ENCODE measurements at regions not wholly inside any gene's neighbourhood (a gene's known extent, or its start where the extent isn't known, plus 50 kb on each side); places are given as distances from the start of the nearest gene placed in this dataset.

DNA sequence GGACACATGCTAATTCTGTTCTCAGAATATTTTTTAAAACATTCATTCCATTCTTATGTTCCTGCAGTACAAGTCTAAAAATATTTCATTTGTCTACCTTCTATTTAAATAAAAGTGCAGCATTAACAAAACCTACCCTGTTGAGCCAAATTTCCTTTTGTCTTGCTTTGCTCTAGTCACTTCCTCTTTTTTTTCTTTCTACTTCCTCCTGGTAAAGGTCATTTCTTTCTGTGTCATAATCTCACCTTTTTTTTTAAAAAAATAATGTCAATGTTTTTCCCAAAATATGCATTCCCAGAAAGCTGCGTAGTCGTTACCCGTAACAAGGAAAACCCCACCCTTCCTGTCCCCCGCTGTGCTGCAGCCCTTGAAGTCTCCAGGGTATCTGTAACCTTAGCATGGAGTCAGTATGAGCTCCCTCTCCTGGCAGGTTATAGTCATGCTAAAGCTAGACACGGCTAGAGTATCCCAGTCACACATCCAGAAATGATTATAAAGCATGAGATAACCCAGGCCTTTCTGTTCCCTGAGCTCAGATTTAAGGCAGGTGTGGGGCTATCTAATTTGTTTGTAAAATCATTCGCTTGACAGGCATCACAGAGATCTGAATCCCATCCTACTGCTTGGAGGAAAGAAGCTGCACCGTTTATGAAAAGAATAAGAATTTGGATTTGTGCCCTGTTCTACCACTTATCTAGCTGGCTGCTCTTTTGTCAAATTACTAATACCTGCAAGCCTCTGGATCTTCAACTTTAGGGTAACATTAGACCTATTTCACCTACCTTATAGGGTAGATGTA is 51.1 kb upstream of the EED start:
- peak; percentile 98 for DNase-seq

- DNase-seq: peak; percentile 69
These were observed 51.9 kb upstream of the EED start for GRCh38 chr11:86192519-86193257.

DNA sequence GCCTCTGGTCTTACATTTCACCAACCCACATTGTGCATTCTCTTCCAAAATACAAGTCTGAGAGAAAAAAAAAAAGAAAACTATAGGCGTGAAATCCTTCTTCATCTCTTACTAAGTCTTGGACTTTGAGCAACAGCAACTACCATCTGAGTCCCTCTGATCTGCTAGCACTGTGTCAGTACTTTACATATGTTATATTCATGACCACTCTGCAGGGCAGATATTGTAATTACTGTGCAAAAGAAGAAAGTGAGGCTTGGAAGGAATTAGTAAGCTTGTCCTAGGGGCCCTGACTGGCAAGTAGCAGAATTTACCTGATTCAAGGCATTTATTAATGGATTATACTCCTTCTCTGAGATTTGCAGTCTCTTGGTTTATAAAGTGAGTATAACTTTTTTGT is 52.7 kb upstream of the EED start:
- DNase-seq: no peak

DNA sequence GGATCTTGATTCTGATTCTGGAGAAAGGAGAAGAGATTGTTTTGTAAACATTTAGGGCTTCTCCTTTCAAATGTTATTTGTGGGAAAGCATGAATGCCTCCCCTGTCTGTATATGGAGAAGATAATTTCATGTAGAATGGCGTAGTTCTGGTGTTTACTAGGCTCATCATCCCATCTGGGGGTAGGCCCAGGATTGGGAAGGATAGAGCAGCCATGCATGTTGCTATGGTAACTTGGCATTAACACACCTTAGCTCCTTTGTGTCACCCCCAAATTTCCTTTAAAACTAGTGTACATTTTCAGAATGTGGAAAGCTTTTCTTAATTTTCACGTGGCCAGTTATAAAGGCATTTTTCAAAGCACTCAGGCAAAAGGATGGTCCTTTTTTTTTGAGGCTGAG is 57.5 kb upstream of the EED start:
- no peak for DNase-seq

DNA sequence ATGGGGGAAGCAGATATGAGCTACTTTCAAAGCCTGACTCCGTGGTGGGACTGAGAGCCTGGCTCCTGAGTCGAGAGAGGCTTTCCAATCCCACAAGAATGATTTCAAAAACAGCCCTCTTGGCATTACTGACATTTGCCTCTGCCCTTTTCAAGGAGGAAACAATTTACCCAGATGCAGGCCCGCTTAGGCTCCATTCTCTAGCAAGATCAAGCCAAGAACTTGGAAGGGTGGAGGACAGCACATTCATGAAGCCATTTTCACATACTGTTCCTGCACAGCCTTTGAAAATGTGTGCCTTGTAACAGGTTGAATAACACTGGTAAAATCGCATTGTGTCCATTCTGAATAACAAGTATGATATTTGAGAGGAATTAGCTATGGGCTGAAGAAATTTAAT is 58.2 kb upstream of the EED start:
- DNase-seq: no peak

GRCh38 chr11:86185381-86185750 is 59.2 kb upstream of the EED start:
- DNase-seq: no peak

DNA sequence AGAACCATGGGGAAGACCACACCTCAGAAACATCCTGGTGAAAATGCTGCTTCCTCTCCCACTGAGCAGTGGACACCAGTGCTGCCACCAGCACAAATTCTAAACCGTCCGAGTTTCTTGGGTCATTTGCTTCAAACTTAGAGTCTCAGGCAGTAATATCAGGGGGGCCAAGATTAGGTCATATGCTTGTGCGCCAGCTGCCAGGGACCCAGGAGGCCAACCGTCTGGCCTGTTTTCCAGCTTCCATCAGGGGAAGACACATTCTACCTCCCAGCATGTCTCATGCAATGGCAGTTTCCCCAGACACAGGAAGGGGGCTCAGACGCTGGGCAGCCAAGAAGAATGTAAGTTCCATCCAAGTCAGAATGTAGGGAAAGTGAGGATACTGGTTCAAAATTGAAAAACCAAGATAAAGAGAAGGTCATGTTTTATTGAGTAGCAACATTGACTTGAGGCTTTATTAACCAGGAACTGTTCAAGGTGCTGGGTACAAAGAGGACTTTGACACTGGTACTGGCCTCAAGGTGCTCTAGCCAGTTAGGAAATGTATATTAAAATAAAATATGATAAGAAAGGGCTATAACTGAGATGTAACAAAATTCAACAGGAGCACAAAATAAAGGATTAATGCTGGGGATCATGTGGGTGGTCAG is 59.7 kb upstream of the EED start:
- no peak for DNase-seq

DNA sequence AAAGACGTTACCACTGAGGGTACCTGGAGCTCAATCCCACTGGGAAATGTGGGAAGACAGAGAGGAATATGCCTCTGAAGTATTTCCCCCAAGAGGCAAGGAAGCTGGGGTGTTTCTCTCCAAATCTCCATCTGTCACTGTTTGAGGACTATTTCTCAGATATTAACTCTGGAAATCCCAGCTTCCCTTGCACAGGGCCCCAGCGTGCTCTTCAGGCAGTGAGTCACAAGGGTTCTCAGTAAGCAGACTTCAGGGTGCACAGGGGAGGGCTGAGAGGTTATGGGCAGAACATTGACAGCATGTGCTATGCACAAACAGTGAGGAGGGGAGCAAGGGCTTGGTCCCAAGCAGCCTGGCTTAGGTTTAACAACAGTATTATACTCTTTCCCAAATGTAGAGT is 60.9 kb upstream of the EED start:
- peak; percentile 68 for DNase-seq

DNA sequence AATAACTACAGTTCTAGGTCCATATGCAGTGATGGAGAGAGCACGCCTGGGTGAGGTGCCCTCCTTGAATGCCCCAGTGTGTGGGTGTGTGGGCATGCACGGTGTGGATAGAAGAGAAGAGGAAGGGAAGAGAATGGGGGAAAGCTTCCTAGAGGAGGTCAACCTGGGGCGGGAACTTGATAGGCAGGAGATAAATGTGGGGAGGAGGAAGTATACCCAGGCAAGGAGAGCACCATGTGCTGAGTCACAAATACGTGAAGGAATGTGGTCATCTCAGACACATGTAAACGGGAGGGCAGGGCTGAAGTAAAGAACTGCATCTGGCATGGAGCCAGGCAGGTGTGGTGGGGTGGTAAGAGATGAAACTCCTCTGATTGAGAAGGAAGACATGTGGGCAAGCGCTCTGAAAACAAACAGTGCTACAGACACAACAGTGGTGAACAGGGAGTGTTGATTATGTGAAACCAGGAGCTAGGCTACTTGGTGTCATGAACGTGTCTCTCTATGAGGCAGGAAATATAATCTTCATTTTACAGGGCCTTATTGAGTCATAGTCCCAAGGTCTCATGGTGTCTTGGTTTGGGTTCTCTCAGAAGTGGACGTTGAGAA is 61.5 kb upstream of the EED start:
- peak; percentile 72 for DNase-seq

GRCh38 chr11:86181379-86181778 is 63.2 kb upstream of the EED start:
- DNase-seq: no peak

GRCh38 chr11:86180851-86181250 is 63.7 kb upstream of the EED start:
- no peak for DNase-seq

- no peak for DNase-seq
These were observed 64.1 kb upstream of the EED start for GRCh38 chr11:86180423-86180822.

DNA sequence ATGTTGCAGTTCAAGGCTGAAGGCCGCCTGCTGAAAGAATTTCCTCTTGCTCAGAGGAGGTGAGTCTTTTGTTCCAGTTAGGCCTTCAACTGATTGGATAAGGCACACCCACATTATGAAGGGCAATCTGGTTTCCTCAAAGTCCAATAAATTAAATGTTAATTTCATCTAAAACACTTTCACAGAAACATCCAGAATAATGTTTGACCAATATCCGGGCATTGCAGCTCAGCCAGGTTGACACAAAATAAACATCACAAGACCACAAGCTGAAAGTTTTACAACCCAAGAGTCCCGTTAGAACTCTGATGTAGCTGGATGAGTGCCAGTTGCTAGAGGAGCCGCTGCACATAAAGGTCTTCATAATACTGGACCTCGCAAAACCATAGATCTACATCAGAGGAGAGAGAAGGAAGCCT is 64.9 kb upstream of the EED start:
- DNase-seq: no peak

DNA sequence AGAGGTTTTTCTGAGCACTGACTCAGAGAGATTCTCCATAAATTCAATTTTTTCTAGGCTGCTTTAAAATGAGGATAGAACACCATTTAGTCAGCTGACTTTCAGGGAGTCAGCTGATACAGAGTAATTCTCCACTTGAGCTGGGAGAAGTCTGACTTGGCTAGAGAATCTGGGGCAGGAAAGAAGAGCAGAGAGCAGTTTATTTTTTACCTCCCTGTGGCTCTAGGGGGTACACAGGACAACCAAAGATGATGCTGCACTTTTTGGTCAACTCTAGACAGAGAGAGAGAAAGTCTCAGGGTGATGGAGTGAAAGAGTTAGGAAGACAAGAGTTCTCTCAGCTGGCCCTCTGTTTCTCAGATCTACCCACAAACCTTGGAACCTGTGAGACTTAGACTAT is 67.3 kb upstream of the EED start:
- no peak for DNase-seq

GRCh38 chr11:86176165-86176884 is 68.2 kb upstream of the EED start:
- DNase-seq: no peak

DNA sequence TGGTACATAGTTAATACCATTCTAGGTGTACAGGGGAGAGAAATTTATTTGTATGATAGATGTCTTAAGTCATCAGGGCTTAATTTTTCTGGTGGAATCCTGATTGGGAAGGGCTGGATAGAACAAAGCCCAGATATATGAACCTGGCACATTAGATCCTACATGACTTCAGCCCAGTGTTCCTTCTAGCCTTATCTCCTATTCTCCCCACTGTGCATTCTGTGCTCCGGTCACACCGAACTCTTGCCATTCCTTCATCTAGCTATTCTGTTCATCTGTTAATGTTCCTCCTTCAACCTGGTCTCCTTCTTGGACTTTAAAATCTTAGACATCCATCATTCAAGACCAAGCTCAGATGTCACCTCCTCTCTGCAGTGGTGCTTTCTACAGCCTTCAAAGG is 68.9 kb upstream of the EED start:
- DNase-seq: no peak

GRCh38 chr11:86175191-86175590 is 69.4 kb upstream of the EED start:
- DNase-seq: no peak

GRCh38 chr11:86174101-86175046 is 70.2 kb upstream of the EED start:
- DNase-seq: no peak

DNA sequence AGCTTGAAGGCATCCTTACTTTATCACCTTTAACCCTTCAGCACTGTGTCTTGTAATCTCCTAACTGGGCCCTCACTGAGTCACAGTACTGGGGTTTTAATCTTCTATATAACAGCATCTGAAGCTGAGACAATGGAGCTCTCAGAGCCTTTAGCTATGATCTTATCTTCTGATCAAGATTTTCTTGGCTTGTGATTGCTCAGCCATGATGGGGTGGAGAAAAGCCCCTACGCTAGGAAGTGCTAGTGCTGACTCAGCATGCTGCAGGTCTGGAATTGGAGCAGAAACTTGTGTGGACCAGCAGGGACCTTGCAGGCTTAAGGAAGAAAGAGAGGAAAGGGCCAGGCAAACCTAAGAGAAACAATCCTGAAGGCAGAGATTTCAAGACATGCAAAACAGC is 71.7 kb upstream of the EED start:
- DNase-seq: no peak

DNA sequence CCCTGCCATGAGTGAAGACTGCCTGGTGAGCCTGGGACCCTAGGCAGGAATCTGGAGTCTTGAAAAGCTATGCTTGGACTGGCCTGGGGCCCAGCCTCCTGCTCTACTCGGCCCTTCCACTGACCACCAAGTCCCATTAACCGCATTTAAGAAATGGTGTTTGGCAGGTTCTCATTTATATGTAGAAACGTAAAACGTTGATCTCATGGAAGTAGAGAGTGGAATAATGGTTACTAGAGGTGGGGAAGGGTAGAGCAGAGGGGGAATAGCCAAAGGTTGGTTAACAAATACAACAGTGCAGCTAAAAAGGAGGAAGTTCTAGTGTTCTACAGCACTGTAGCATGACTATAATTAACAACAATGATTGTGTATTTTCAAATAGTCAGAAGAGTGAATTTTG is 72.9 kb upstream of the EED start:
- no peak for DNase-seq

DNA sequence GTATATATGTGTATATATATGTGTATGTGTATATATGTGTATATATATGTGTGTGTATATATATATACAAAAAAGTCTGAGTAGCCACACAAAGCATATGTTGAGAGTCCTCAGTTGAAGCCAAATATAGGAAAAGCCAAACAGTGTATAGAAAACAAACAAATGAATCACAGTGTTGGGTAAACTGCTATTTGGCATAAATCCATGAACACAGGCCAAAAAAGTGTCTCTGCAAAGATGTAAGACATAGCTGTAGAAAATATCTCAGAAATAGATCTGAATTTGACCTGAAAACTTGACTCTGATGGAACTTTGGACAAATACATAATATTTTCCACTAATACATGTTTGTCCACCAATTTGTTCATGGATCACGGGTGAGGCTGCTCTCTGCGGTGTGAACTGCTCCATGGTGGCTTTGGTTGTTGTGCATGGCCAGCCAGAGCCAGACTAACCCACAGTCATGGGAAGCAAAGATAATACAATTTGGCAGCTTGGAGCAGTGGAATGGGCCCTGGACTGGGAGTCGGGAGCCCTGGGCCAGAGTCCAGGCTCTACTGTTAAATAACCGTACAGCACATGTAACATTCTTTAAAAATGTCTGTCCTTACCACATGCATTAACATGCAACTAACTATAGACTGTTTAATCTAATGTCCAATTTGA is 76.9 kb upstream of the EED start:
- peak; percentile 59 for DNase-seq

Measured in DMS53 (cell line).